K562 (cell line): ENCODE measurements at regions not wholly inside any gene's neighbourhood (a gene's known extent, or its start where the extent isn't known, plus 50 kb on each side); places are given as distances from the start of the nearest gene placed in this dataset.

Experiments used
- ATAC-seq: fragments of 200-7000 bp; cut with Tn5 transposase; 3 replicates; pipeline ENCODE4 v1.9.1; 2020; ENCODE audit warnings: moderate library complexity
- BruUV-seq: library from RNA; stranded (reverse); fragments of 400-500 nt; replicated peaks from 2 replicates; lab custom pipeline; 2021; lab: Mats Ljungman, UMichigan
- CTCF ChIA-PET: fragments of 300-600 bp; formaldehyde crosslinking; extraction: SDS; loops from one replicate; lab custom pipeline; 2021; ENCODE audit warnings: low intra/inter-chr PET ratio; lab: Yijun Ruan, JAX
- POLR2A ChIA-PET: fragments of 300-600, 350-650 bp; sonication (Branson Sonifier 250); formaldehyde crosslinking; extraction: SDS; loops from one replicate; lab custom pipeline; 2021; ENCODE audit warnings: antibody characterized with exemption, inconsistent platforms; lab: Yijun Ruan, JAX
- DNase-seq, 4 experiments: peaks; one replicate each; pipeline versions ENCODE4 v3.0.0 to v3.0.0-alpha.2; 2011 to 2018; ENCODE audit warnings: low spot score in 3 of 4, mixed read lengths in 3 of 4; ENCODE audit errors: extremely low read depth in 1 of 4
- FAIRE-seq: peaks from 2 replicates; lab custom pipeline; 2011; peaks lifted over from hg19 to GRCh38; lab: Jason Lieb, UNC
- H2AFZ ChIP-seq: 2 replicates; pipeline ENCODE4 v1.6.0; 2011; ENCODE audit warnings: low read depth, low read length, control low read depth, inconsistent platforms
- H3K27ac ChIP-seq: fragments of 200-600 bp; 3 replicates; pipeline ENCODE4 v1.8.0; 2011; ENCODE audit warnings: low read depth, mild to moderate bottlenecking, control low read depth, inconsistent platforms, low read length, moderate library complexity, mixed read lengths; ENCODE audit errors: extremely low read depth
- H3K27me3 ChIP-seq, 2 experiments: fragments of 300-600 bp in 1 of 2; 2 replicates in 1 of 2; 3 replicates in 1 of 2; pipeline versions ENCODE4 v1.6.0 to v1.8.0; 2011; ENCODE audit warnings: inconsistent platforms in 2 of 2, low read length in 2 of 2, mild to moderate bottlenecking in 1 of 2, mixed read lengths in 1 of 2, moderate library complexity in 1 of 2; ENCODE audit not compliant: control insufficient read depth in 2 of 2, insufficient read depth in 2 of 2
- H3K36me3 ChIP-seq: fragments of 300-600 bp; 3 replicates; pipeline ENCODE4 v1.8.0; 2011; ENCODE audit warnings: mild to moderate bottlenecking, low read length, inconsistent platforms; ENCODE audit not compliant: control insufficient read depth, insufficient read depth
- H3K4me1 ChIP-seq, 2 experiments: fragments of 200-600 bp in 1 of 2; replicated peaks in 1 of 2; 2 replicates in 1 of 2; 3 replicates in 1 of 2; pipeline versions ENCODE4 v1.5.1 to v1.8.0; 2011; ENCODE audit warnings: inconsistent platforms in 2 of 2, low read length in 2 of 2, mild to moderate bottlenecking in 1 of 2, mixed read lengths in 1 of 2, moderate library complexity in 1 of 2; ENCODE audit not compliant: control insufficient read depth in 2 of 2, insufficient read depth in 2 of 2
- H3K4me2 ChIP-seq: 2 replicates; pipeline ENCODE4 v1.6.1; 2011; ENCODE audit warnings: low read length, control low read depth, inconsistent platforms, mixed read lengths; ENCODE audit not compliant: insufficient read depth
- H3K4me3 ChIP-seq: fragments of 200-600 bp; sonication (generic), shearing (Covaris generic); 2 replicates; pipeline ENCODE4 v1.5.1; 2016; ENCODE audit warnings: control low read depth, inconsistent platforms
- H3K79me2 ChIP-seq: fragments of 200-600 bp; 3 replicates; pipeline ENCODE4 v1.8.0; 2011; ENCODE audit warnings: low read length, inconsistent platforms; ENCODE audit not compliant: control insufficient read depth, insufficient read depth
- H3K9ac ChIP-seq, 2 experiments: 2 replicates each; pipeline versions ENCODE4 v1.6.0 to v1.6.1; 2011; ENCODE audit warnings: low read depth in 2 of 2, low read length in 2 of 2, control low read depth in 1 of 2, inconsistent platforms in 1 of 2, mild to moderate bottlenecking in 1 of 2, mixed read lengths in 1 of 2; ENCODE audit not compliant: insufficient read depth in 1 of 2
- H3K9me1 ChIP-seq: one replicate; pipeline ENCODE4 v1.6.0; 2011; ENCODE audit warnings: inconsistent platforms, mild to moderate bottlenecking, low read length, moderate library complexity; ENCODE audit not compliant: control insufficient read depth, insufficient read depth
- H3K9me3 ChIP-seq: replicated peaks from 2 replicates; pipeline ENCODE4 v1.5.1; 2011; ENCODE audit warnings: low read depth, low read length, inconsistent platforms; ENCODE audit not compliant: control insufficient read depth, insufficient read depth
- H4K20me1 ChIP-seq: replicated peaks from 2 replicates; pipeline ENCODE4 v1.6.1; 2011; ENCODE audit warnings: low read length, inconsistent platforms, mixed read lengths; ENCODE audit not compliant: control insufficient read depth, insufficient read depth
- CHD2 ChIP-seq: IDR thresholded peaks from 2 replicates; pipeline ENCODE4 v1.6.1; 2011; ENCODE audit warnings: low read depth, low read length
- KAT7 ChIP-seq: sonication (generic); formaldehyde crosslinking; IDR thresholded peaks from 2 replicates; pipeline ENCODE4 v1.8.0; 2022; ENCODE audit warnings: missing genetic modification reagents, mild to moderate bottlenecking, borderline replicate concordance
- PHF8 ChIP-seq: fragments of 200-600 bp; sonication (generic); IDR thresholded peaks from 2 replicates; pipeline ENCODE4 v1.6.1; 2012; ENCODE audit warnings: mixed run types, mild to moderate bottlenecking, inconsistent platforms, low read length, moderate library complexity, borderline replicate concordance
- ZBTB7A ChIP-seq: IDR thresholded peaks from 2 replicates; pipeline ENCODE4 v1.6.1; 2011; ENCODE audit warnings: low read depth, mild to moderate bottlenecking, low read length, moderate library complexity, borderline replicate concordance; ENCODE audit not compliant: control insufficient read depth
- ZNF699 ChIP-seq: fragments of 250-450 bp; sonication (Bioruptor Pico); IDR thresholded peaks from 2 replicates; pipeline ENCODE4 v1.8.0; 2021; ENCODE audit warnings: mild to moderate bottlenecking, moderate library complexity; ENCODE audit not compliant: insufficient replicate concordance
- ZZZ3 ChIP-seq: fragments of 450-650 bp; IDR thresholded peaks from 2 replicates; pipeline ENCODE4 v1.6.1; 2016; ENCODE audit warnings: antibody characterized with exemption, mild to moderate bottlenecking, moderate library complexity
- WGBS: fragments of 100-300 bp; shearing (Covaris generic); methylation state at CpG from one replicate; pipeline ENCODE4 v1.1.6; 2016; ENCODE audit warnings: low coverage, mixed read lengths; ENCODE audit not compliant: insufficient coverage; ENCODE audit errors: missing lambda C conversion rate; 5-methylcytosine and 5-hydroxymethylcytosine counted together
- in situ Hi-C: fragments of 300-500 bp; cut with MboI; formaldehyde crosslinking; loops from 4 replicates; pipeline ENCODE4 v1.15.0; 2018; ENCODE audit warnings: inconsistent platforms, mixed read lengths
- intact Hi-C: fragments of 100-400 bp; cut with micrococcal nuclease; formaldehyde crosslinking; loops from 2 replicates; pipeline ENCODE4 v1.14.2; 2022
- TF ChIP-seq, protein P1 (sequence below): sonication (generic); formaldehyde crosslinking; IDR thresholded peaks from 2 replicates; pipeline ENCODE4 v1.4.0; 2020; ENCODE audit warnings: mild to moderate bottlenecking, missing genetic modification reagents

DNA sequence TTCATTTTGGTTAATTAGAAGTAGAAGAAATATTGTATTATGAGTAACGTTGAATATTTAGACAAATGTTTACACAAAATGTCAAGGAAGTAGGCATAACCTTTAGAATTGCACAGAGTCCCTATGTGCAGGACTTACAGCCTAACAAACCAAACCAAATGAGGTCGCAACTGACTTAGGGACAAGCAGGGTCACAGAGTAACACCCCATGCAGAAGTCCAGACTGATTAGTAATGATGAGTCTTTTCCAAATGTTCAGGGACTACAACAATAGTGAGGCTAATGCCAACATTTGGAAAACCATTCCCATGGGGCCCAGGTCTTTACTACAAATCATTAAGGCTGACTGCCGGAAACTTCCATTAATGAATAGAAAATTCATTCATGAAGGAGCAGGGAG, 452.5 kb upstream of the CHAC2 start:
- CTCF ChIA-PET, result no interaction called here
- H4K20me1 ChIP-seq, result no peaks in the 10 kb centered on the region
- no peaks in the 10 kb centered on the region for H3K27me3 ChIP-seq
- intact Hi-C loops, result no loop called here
- FAIRE-seq, result no peak
- no peaks in the 10 kb centered on the region for H3K36me3 ChIP-seq
- H3K27ac ChIP-seq, result no peak overlapping the region
- POLR2A ChIA-PET, result no interaction called here
- no peak overlapping the region for H3K4me3 ChIP-seq
- DNase-seq, result no peak
- WGBS, result 0% methylated on average over 3 of the region's 3 CpGs
- TF ChIP-seq ZBTB7A (no peak), CHD2 (no peak), ZNF699 (no peak), KAT7 (CRISPR knock-in tag) (no peak), PHF8 (no peak), ZZZ3 (no peak)
- TF ChIP-seq, protein P1, sequence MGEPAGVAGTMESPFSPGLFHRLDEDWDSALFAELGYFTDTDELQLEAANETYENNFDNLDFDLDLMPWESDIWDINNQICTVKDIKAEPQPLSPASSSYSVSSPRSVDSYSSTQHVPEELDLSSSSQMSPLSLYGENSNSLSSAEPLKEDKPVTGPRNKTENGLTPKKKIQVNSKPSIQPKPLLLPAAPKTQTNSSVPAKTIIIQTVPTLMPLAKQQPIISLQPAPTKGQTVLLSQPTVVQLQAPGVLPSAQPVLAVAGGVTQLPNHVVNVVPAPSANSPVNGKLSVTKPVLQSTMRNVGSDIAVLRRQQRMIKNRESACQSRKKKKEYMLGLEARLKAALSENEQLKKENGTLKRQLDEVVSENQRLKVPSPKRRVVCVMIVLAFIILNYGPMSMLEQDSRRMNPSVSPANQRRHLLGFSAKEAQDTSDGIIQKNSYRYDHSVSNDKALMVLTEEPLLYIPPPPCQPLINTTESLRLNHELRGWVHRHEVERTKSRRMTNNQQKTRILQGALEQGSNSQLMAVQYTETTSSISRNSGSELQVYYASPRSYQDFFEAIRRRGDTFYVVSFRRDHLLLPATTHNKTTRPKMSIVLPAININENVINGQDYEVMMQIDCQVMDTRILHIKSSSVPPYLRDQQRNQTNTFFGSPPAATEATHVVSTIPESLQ (CRISPR knock-in tag), result no peak
- TF ChIP-seq, all 486 proteins: peak for 0
- no peak overlapping the region for H3K4me2 ChIP-seq
- H3K9me3 ChIP-seq, result no peaks in the 10 kb centered on the region
- no peak overlapping the region for H2AFZ ChIP-seq
- in situ Hi-C loops, result no loop called here
- H3K9me1 ChIP-seq, result no peaks in the 10 kb centered on the region
- no TSS peak for BruUV-seq
- ATAC-seq, result no peak
- no peak overlapping the region for H3K9ac ChIP-seq
- H3K79me2 ChIP-seq, result no peaks in the 10 kb centered on the region
- H3K4me1 ChIP-seq, result no peaks in the 10 kb centered on the region
